OCI-M2 (cell line): ENCODE measurements at regions not wholly inside any gene's neighbourhood (a gene's known extent, or its start where the extent isn't known, plus 50 kb on each side); places are given as distances from the start of the nearest gene placed in this dataset.
"Not testable (repeated sequence)": the region's sequence is repeated elsewhere in the genome, so short reads cannot be mapped to it uniquely, and the experiment has no call there.

Experiments
- DNase-seq: peaks from one replicate; lab custom pipeline; 2025; ENCODE audit not compliant: unreplicated experiment; lab: John Stamatoyannopoulos, UW

DNA sequence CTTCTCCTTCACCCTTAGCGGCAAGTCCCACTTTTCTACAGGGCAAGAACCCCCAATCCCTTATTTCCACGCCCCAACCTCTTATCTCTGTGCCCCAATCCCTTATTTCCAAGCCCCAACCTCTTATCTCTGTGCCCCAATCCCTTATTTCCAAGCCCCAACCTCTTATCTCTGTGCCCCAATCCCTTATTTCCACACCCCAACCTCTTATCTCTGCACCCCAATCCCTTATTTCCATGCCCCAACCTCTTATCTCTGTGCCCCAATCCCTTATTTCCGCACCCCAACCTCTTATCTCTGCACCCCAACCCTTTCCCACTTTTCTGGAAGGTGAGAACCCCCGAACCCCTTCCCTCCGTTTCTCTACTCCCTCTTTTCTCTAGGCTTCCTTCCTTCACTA lies 116.1 kb upstream of the GJE1 start:
- not testable (repeated sequence) for DNase-seq

DNA sequence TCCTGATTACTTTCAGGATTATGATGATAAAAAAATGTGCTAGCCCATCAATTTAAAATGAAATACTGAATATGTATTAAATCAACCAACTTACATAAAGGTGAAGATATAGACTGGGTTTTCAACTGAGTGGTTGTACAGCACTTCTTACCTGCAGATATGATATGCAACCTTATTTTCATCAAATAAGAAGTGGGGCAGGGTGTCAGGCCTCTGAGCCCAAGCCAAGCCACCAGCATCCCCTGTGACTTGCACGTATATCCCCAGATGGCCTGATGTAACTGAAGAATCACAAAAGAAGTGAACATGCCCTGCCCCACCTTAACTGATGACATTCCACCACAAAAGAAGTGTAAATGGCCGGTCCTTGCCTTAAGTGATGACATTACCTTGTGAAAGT lies 117.3 kb upstream of the GJE1 start:
- DNase-seq, result not testable (repeated sequence)

DNA sequence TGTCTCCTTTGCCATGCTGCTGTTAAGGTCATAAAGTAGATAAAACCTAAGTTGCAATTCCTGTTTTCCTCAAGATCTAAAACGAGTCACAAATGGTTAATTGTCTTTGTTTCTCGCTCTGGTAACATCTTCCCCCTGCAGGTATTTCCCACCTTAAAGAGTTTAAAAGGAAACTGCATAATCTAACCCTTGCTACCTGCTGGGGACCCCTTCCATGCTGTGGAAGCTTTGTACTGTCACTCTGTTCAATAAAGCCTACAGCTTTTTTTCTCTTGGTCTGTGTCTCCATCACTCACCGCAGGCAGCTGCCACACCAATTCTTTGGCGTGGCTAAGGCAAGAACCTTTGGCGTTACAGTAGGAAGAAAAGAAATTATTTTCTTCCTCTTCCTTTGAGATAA lies 117.7 kb upstream of the GJE1 start:
- DNase-seq, result no peak

DNA sequence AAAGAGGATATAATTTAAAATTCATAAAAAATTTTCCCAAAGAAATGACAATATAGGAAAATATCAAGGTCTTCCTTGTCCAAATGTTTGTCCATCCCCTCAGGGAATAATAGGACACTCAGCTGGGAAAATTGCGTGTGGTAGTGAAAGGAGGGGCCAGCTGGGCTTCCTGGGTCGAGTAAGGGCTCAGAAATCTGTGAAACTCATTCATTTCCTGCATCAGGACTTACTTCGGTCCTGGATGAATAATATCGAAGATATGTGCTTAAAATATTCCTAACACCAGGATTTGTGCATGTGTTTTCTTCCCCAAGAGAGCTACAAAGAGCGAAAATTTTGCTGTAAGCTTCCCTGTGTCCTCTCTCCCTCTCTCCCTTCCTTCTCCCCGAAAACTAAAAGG lies 118.2 kb upstream of the GJE1 start:
- DNase-seq, result no peak

DNA sequence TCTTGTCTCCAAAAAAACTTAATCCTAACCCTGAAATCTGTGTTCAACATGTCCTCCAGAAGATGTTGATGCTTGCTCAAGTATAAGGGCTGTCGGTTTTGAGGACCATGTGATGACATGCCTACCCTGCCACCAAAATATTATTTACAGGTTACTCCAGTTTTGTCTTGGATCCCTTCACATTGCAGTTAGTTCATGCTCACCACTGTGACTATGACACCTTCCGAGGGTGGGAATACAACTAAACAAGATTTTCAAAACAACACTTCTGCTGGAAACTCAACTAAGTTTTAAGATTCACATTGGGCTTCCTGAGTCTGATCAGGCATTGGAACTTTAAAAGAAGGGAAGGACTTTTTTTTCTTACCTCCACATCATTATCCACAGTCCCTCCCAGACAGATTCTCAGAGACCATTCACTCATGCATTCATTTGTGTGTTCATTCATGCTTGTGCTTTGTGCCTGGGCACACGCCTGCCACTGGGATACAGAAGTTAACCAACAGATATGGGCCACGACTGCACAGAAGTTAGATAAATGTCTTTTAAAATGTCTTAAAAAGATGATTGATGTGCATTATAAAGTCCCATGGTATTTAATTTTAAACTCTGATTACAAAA lies 118.7 kb upstream of the GJE1 start:
- no peak for DNase-seq

DNA sequence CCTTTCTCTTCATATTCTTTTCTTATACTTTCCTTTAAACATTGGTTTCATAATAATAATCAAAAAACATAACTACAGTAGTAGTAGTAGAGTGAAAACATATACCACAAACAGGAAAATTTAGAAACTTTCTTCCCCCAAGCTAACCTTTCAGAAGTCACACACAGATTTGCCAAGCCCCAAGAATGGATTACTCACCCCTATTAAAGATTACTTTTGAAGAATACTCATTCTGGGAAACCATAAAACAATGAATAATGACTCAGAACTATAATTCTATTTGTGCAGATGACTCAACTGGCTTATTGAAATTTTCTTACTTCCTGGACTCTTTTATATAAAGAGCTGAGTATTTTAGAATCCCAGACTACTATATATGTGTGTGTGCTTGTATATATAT lies 119.4 kb upstream of the GJE1 start:
- DNase-seq, result no peak

DNA sequence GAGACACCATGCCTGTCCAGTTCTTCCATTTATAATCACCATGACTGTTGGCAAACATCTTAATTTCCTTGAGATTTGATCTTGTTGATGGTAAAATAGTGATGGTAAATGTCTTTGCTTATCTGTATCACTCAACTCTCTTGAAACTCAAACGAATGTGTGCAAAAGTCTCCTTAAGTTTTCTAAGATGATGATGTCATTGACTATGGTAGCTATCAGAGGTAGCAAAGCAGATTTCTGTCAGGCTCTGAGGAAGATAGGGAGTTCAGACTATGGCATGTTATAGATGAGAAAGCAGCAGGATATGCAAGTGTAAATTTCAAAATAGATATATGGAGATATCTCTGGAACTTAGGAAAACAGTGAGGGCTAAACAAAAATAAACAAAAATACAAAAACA lies 121.0 kb upstream of the GJE1 start:
- no peak for DNase-seq

DNA sequence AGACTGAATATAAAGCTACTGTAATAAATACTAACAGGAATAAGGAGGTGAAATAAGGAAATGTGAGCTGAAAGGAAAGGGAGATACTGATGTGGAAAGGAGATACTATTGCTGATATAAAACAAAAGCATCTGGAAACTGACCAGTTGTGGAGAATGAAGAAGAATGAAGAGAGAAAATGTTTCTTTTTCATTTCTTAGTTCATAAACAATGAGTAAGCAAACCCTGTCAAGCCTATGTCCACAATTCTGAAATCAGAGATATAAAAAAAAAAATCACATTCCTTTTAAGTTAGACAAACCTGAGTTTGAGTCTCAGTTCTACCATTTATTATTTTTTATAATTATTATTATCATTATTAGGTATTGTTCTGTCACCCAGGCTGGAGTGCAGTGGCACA lies 121.6 kb upstream of the GJE1 start:
- DNase-seq, result no peak

DNA sequence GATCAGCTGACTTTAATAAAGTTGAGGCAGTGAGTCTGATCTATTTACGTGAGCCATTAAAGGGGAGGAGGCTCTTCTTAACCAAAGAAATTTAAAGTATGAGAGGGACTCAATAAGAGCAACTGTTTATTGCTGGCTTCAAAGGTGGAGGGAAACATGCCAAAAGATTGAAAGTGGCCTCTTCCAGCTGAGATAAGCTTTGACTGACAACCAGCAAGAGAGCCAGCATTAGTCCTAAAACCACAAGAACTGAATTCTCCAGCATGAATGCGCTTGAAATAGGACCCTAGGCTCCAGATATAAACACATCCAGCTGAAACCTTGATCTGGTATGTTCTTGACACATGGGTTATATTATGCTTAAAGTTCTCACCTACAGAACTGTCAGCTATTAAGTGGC lies 123.1 kb upstream of the GJE1 start:
- DNase-seq, result no peak

DNA sequence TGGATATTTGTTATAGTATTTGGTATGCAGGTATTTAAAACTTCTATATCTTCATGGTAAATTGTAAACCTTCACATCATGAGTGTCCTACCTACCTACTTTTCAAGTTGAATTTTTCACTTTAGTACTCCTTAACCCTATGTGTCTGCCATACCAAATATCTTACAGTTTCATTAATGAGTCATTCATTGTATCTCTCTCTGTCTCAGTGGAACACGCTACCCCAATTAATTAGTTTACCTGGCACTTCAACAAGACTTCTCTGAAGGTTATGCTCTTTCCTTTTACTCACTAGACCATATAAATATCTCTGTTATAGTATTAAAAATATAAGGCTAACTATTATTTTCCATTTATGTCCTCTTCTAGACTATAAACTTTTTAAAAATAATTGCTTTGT lies 123.9 kb upstream of the GJE1 start:
- DNase-seq, result no peak

DNA sequence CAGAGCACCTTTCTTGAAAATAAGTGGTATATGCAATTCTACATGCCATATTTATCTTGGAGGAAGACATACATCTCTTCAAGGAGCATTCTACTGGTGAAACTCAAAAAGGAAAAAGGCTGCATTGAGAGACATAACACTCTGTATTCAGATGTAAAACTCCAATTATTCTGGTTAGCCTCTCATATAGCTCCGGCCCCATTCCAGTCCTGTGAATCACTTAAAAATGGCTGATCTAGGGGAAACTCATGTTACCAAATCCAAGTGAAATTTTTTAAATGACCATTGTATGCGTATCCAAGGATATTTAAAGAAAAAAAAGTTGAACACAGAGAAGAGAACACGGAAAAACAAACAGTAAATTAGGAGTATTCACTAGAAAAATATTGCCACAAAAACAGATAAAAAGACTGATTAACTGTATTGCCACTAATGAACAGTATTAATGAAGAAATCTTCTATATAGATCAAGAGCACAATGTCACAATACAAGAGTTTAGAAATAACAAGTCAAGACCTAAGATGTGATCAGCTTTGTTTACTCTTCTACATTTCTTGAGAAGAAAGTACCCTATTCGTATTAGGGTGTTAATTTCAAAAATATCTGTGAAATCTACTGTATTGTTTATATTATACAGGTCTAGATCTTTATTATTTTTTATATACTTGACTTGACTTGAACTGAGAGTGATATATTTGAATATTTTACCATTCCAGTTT lies 124.5 kb upstream of the GJE1 start:
- no peak for DNase-seq

DNA sequence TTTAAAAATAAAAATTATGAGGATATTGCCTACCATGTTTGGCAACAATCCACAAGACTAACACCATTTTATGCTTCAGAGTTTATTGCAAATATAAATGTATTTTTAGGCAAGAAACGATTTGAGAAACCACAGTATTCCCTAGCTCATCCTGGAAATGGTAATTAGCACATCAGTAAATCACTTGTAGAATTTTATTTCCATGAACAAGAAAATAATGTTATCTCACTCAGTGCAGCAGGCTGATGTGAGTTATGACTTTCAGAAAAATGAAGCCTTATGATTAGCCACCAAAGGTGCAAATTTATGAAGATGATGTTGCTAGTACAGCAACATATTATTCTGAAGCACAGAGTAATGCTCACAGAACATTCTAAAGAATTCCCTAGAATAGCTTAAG lies 127.7 kb upstream of the GJE1 start:
- DNase-seq, result no peak

DNA sequence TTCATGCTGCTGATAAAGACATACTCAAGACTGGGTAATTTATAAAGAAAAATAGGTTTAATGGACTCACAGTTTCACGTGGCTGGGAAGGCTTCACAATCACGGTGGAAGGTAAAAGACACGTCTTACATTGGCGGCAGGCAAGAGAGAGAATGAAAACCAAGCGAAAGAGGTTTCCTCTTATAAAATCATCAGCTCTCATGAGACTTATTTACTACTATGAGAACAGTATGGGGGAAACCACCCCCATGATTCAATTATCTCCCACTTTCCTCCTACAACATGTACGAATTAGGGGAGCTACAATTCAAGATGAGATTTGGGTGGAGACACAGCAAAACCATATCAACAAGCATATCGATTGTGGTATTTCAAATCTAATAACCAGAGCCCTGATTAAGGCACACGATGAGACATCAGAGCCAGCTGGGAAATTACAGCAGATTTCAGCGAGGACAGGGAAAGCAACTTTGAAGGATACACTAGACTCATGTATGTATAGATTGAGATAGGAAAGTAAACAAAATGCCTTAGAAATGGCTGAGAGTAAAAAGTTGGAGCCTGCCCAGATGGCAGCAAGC lies 129.8 kb upstream of the GJE1 start:
- no peak for DNase-seq

DNA sequence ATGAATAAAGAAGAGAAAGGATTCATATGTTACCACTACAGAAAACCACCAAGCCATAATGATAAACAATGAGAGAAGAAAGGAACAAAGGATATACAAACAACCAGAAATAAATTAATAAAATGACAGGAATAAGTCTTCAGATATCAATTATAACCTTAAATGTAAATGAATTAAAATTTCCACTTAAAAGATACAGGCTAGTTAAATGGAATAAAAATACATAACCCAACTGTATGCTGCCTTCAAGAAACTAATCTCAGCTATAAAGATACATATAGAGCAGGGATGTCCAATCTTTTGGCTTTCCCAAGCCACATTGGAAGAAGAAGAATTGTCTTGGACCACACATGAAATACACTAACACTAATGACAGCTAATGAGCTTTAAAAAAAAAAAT lies 135.9 kb upstream of the GJE1 start:
- DNase-seq, result no peak

DNA sequence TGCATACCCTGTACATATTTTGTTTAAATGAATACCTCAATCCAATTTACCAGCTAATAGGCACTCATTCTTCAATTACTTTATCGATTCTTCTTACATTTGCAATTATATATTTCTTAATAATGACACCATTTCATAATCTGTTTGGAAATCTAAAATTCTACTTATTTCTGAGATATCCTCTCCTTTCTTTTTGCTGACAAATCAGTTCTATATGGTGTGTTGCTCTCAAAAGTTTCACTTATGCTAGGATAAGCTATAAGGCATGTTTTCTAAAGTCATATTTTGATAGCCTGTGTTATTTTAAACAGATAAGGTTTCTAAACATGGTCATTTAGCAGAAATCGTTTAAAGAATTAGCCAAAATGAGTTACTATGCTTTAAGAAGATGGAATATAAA lies 140.6 kb upstream of the GJE1 start:
- DNase-seq, result no peak

DNA sequence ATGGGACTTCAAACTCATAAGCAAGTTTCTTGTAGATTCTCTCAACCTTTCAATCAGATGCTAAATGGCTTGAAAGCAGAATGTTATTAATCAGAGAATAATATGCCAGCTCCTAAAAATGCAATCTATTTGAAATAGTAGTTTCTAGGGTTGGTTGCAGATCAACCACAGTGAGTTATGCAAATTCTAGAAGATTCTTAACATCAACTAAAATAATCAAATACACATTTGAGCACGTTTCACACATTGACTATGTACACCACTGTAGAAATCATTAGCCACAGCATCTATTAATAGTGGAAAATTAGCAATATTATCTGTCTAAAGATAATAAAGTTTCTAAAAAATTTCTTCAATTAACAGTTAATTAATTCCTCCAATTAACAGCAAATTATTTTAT lies 141.9 kb upstream of the GJE1 start:
- DNase-seq, result no peak

DNA sequence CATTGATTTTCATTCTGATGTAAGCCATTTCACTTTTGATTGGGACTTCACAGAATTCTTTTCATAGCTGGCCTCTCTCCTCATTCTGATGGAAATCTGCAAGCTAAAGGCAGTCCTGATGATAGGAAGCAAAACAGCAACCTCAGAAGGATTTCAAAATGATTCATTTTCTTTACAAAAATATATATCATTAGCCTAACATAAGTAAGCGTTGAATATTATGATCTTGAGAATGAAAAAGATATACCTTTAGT lies 143.1 kb upstream of the GJE1 start:
- DNase-seq, result no peak

DNA sequence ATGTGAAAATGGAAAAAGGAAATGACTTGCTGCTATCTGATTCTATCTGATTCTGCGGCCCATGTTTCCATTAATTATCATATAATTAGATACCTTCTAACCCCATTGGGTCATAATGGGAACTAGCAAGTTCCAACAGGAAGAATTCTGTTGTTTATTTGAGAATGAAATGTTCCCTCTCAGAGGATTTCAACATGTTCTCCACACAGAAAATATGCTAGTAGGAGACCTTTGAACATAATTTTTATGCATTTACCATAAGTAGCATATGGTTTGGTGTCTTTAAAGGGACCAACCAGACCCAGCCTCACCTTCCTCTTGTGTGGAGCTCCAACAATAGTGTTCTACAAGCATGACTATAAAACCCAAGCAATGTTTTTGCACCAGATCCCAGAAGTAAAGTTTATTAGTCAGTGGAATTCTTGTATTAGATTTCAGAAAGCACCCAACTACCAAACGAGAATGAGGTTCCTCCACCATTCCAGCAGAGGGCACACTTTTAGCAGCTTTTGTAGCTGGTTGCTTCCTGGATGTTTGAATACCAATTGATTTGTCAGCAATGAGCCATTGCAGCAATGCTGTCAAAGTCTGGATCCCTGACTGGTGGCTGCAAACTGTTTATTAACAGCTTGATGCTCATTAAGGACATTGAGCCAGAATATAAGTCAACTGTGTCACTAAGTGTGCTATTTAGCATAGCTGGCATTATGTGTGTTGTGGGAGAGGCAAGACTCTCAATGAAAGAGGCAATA lies 143.6 kb upstream of the GJE1 start:
- DNase-seq, result no peak

DNA sequence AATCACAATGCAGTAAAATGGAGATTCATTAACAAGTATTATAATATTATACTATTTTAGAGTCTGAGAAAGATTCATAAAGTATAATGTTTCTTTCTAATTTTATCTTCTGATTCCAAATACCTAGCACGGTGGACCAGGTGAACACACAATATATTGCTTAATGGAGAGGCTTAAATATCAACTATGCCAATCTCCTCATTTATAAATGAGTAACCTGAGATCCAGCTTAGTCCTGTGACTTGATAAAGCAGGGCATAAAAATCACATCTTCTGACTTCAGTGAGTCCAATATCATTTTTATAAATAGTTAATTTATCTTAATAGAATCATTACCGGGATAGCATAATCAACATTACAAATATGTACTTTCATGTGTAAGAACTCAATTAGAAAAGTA lies 144.4 kb upstream of the GJE1 start:
- no peak for DNase-seq

DNA sequence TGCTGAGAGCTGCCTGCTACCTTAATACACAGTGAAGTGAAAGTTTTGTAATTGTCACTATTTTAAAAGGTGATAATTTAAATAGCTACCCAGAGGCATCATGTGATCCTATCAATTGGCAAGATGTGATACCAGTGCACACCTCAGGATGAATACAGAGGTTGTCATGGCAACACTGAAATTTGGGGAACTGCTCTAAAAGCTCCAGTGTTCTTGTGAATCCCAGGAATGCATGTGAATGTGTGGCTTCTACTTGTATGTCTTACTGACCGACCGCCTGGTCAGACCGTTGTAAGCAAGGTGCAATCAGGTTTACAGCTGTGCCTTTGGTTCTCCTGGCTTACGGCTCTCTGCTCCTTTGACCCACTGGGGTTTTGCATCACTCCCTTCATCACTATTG lies 146.3 kb upstream of the GJE1 start:
- no peak for DNase-seq

DNA sequence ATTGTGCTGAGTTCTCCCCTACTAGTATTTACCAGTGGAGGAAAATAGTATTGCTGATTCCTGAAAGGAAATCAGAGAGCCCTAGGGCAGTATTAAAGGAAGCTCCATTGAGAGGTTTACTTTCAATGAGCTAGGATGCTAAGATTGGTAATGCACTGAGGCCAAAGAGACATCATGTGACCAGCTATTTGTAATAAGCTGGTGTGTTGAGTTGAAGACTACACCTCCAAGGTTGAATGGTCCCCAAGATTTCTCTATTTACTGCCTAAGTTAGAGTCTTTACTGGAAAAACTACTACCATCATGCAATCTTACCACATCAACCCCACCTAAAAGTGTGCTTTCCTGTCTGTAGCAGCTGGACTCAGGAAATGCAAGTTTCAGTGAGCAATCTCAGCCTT lies 151.5 kb upstream of the GJE1 start:
- no peak for DNase-seq

DNA sequence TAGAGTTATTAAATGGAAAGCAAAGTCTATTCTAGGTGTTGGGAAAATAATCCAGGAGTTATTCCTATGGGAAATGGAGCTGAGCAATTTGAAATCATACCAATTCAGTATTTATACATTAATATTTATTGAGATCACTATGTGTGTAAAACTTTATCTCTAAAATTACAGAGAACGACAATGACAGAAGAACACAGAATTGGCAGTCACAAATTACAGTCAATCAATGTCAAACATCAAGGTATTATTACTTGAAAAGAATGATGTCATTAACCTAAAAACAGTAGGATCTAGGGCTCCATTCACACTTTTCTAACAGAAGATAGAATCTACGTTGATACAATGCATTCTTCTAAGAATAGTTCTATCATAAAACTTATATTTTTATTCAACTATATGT lies 154.9 kb upstream of the GJE1 start:
- no peak for DNase-seq
